Prostate gland (tissue), 2 donors: ENCODE measurements at regions not wholly inside any gene's neighbourhood (a gene's known extent, or its start where the extent isn't known, plus 50 kb on each side); places are given as distances from the start of the nearest gene placed in this dataset.
A peak's percentile ranks its signal among the peaks of the same experiment; 100 is the strongest.

Experiments used
- CTCF ChIP-seq, 4 experiments: fragments of 200-600 bp in 2 of 4; fragments of 450-650 bp in 2 of 4; sonication (generic) in 2 of 4; IDR thresholded peaks; 1 replicate in 3 of 4; 2 replicates in 1 of 4; pipeline ENCODE4 v1.5.1; 2016 to 2019; ENCODE audit warnings: antibody characterized with exemption in 4 of 4, mild to moderate bottlenecking in 2 of 4, moderate library complexity in 2 of 4
- POLR2AphosphoS5 ChIP-seq: sonication (generic); formaldehyde crosslinking; IDR thresholded peaks from one replicate; pipeline ENCODE4 v1.6.1; 2017; ENCODE audit warnings: antibody characterized with exemption

- TF ChIP-seq CTCF (IDR thresholded peaks at IDR 0.05): no peak
- TF ChIP-seq POLR2AphosphoS5: peak; percentile 32
Observed at GRCh38 chr2:238601433-238602222, 174.9 kb downstream of the ASB1 start.
